ENCODE measurements at regions not wholly inside any gene's neighbourhood (a gene's known extent, or its start where the extent isn't known, plus 50 kb on each side); places are given as distances from the start of the nearest gene placed in this dataset.

DNA sequence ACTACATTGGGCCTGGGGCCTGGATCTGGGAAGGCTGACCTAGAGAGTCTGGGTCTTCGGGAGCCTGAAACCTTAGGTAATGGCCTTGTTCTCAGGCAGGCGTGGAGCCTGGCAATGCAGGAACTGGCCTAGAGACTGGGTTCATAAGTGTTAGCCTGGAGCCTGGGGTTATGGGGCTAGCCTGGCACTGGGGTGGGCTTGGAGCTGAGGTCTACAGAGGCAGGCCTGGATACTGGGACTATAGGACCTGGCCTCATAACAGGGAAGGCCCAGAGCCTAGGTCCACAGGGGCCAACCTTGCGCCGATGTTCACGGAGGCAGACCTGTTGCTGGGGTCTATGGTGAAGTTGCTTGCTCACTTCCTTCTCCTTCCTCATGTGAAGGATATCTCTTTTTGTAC, 843.8 kb upstream of the GJE1 start:
- TF ChIP-seq, protein P1, sequence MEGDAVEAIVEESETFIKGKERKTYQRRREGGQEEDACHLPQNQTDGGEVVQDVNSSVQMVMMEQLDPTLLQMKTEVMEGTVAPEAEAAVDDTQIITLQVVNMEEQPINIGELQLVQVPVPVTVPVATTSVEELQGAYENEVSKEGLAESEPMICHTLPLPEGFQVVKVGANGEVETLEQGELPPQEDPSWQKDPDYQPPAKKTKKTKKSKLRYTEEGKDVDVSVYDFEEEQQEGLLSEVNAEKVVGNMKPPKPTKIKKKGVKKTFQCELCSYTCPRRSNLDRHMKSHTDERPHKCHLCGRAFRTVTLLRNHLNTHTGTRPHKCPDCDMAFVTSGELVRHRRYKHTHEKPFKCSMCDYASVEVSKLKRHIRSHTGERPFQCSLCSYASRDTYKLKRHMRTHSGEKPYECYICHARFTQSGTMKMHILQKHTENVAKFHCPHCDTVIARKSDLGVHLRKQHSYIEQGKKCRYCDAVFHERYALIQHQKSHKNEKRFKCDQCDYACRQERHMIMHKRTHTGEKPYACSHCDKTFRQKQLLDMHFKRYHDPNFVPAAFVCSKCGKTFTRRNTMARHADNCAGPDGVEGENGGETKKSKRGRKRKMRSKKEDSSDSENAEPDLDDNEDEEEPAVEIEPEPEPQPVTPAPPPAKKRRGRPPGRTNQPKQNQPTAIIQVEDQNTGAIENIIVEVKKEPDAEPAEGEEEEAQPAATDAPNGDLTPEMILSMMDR (IDR thresholded peaks at IDR 0.05; ENCODE audit: insufficient read depth, low read length, poor library complexity, severe bottlenecking): no peak
- TF ChIP-seq EZH2phosphoT487 (conservative IDR thresholded peaks at IDR 0.05; ENCODE audit: low read length): no peak
